ENCODE measurements at regions not wholly inside any gene's neighbourhood (a gene's known extent, or its start where the extent isn't known, plus 50 kb on each side); places are given as distances from the start of the nearest gene placed in this dataset.
"Not testable (repeated sequence)": the region's sequence is repeated elsewhere in the genome, so short reads cannot be mapped to it uniquely, and the experiment has no call there.

DNA sequence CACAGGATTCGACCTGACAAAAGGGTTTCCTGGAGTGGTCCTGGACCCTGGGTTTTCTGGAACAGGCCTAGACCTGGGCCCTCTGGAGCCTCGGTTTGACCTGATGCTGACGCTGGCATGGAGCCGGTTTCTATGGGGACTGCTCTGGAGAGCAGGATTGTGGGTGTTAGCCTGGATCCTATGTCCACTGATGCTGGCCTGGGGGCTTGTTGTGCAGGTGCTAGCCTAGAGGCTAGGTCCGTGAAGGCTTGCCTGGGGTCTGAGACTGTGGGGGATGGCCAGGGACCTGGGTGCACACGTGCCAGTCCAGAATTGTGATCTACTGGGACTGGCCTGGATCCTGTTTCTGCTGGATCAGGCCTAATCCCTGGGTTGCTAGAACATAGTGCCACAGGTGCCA lies 173.1 kb downstream of the TMEM47 start:
- H3K9me3 Mint-ChIP-seq = no peaks in the 10 kb centered on the region
- ATAC-seq (no peak), DNase-seq (no peak)
- no peaks in the 10 kb centered on the region for H3K4me1 Mint-ChIP-seq
- H3K27me3 Mint-ChIP-seq = no peaks in the 10 kb centered on the region
- H3K4me3 Mint-ChIP-seq = no peak overlapping the region
- no peak overlapping the region for H3K27ac Mint-ChIP-seq

DNA sequence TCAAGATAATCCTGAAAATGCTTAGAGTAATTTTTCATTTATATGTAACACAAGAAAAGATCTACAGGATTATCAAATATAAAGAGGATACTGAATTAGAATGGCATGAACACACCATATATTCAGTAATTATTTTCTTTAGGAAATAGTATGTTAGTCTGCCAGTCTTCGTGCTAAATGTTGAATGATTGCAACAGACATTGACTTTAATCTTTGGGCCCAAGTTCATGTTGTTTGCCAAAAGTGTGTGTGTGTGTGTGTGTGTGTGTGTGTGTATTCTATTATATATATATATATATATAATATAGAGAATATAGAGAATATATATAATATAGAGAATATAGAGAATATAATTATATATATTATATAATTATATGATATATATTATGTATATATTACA lies 186.6 kb downstream of the TMEM47 start:
- Mint-ChIP-seq H3K27me3 (no peaks in the 10 kb centered on the region), H3K4me1 (no peaks in the 10 kb centered on the region), H3K4me3 (no peak overlapping the region), H3K9me3 (no peaks in the 10 kb centered on the region), H3K27ac (no peak overlapping the region)
- ATAC-seq (no peak), DNase-seq (no peak)

DNA sequence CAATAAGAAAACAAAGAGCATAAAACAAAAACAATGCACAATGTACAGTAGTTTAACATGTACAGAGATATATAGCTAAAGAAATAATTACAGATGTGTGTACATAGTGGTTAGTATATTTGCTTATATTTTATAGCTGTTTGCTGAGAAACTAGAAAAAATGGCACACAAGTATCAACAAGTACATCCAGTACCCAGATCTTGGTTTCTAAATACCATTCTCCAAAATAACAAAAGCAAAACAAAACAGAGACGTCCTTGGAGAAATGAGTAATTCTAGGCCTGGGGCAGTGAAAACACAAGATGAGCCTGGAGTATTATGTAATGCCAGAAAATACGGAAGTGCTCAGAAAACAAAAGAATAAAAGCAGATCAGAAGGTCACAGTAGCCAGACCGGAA lies 189.6 kb downstream of the TMEM47 start:
- no peak overlapping the region for H3K27ac Mint-ChIP-seq
- H3K9me3 Mint-ChIP-seq = no peaks in the 10 kb centered on the region
- H3K27me3 Mint-ChIP-seq = no peaks in the 10 kb centered on the region
- H3K4me3 Mint-ChIP-seq = no peak overlapping the region
- no peak for DNase-seq
- no peaks in the 10 kb centered on the region for H3K4me1 Mint-ChIP-seq
- ATAC-seq = no peak

DNA sequence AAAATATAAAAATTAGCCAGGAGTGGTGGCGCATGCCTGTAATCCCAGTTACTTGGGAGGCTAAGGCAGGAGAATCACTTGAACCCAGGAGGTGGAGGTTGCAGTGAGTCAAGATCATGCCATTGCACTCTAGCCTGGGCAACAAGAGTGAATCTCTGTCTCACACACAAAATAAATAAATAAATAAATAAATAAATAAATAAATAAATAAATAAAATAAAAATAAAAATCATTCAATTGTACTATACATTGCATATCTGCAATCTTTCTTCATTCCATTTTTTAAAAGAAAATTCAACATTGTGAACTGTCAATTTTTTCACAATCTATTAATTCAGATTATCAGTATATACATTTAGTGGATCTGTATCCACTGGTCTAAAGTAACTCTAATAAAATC lies 193.9 kb downstream of the TMEM47 start:
- DNase-seq, ATAC-seq, H3K9me3 Mint-ChIP-seq, H3K4me3 Mint-ChIP-seq, H3K27me3 Mint-ChIP-seq, H3K4me1 Mint-ChIP-seq, H3K27ac Mint-ChIP-seq: not testable (repeated sequence)

DNA sequence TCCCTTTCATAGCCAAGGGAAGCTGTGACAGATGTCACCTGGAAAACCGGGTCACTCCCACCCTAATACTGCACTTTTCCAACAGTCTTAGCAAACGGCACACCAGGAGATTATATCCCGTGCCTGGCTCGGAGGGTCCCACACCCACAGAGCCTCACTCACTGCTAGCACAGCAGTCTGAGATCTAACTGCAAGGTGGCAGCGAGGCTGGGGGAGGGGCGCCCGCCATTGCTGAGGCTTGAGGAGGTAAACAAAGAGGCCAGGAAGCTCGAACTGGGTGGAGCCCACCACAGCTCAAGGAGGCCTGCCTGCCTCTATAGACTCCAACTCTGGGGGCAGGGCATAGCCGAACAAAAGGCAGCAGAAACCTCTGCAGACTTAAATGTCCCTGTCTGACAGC lies 199.2 kb downstream of the TMEM47 start:
- DNase-seq = not testable (repeated sequence)

DNA sequence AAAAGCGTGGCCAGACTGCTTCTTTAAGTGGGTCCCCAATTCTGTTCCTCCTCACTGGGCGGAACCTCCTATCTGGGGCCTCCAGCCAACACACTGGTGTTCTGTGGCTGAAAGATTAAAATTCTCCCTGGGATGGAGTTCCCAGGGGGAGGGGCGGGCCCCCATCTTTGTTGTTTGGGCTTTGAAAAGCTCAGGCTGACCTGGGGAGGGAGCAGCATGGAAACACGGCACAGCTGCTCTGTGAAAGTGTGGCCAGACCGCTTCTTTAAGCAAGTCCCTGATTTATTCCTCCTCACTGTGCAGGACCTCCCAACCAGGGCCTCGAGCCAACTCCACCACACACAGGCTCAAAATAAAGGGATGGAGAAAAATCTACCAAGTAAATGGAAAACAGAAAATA lies 219.5 kb downstream of the TMEM47 start:
- Mint-ChIP-seq H3K4me1 (no peaks in the 10 kb centered on the region), H3K4me3 (no peak overlapping the region), H3K27ac (no peak overlapping the region), H3K9me3 (peaks cover 0 to 6% of the 10 kb centered on the region in 2 donors), H3K27me3 (no peaks in the 10 kb centered on the region)
- no peak for ATAC-seq
- no peak for DNase-seq

More for the DNA sequence above, 199.2 kb downstream of the TMEM47 start:
- not testable (repeated sequence) for H3K4me1 Mint-ChIP-seq, H3K27ac Mint-ChIP-seq, H3K4me3 Mint-ChIP-seq, H3K27me3 Mint-ChIP-seq, ATAC-seq, H3K9me3 Mint-ChIP-seq

DNA sequence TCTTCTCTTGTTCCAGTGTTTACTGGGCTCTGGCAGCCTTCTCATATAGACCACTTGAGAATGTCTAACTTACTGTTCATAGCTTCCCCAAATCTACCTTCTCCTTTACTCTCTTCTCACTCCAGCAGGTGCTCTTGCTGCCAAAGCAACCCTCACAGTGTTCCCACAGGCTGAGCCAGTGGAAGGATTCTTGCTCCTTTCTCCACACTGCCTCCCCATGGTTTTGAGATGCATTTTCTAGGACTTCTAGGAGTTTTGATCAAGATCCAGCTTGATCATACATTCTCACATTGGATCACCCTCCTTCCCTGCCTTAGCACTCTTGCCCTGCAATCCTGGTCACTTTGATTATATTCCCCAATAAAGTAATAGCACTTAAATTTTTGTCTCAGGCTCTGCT lies 230.8 kb downstream of the TMEM47 start:
- Mint-ChIP-seq H3K27ac (no peak overlapping the region), H3K4me1 (no peaks in the 10 kb centered on the region), H3K9me3 (peaks cover 0 to 9% of the 10 kb centered on the region in 2 donors), H3K4me3 (no peak overlapping the region), H3K27me3 (no peaks in the 10 kb centered on the region)
- DNase-seq = no peak
- no peak for ATAC-seq

DNA sequence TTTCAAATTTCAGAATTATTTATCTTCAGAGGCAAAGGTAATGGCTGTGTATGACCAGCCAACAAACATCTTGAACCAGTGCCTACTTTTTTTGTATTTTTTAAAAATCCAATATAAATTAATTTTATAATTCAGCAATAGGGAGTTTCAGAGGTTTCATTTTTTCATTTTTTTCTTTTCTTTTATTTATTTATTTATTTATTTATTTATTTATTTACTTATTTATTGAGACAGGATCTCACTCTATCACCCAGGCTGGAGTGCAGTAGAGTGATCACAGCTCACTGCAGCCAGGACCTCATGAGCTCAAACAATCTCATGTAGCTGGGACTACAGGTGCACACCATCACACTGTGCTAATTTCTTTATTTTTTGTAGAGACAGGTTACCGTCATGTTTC lies 250.5 kb downstream of the TMEM47 start:
- no peaks in the 10 kb centered on the region for H3K27me3 Mint-ChIP-seq
- no peak overlapping the region for H3K27ac Mint-ChIP-seq
- no peak for DNase-seq
- no peak overlapping the region for H3K4me3 Mint-ChIP-seq
- H3K9me3 Mint-ChIP-seq = peaks cover 0 to 12% of the 10 kb centered on the region in 2 donors
- ATAC-seq = no peak
- H3K4me1 Mint-ChIP-seq = no peaks in the 10 kb centered on the region

DNA sequence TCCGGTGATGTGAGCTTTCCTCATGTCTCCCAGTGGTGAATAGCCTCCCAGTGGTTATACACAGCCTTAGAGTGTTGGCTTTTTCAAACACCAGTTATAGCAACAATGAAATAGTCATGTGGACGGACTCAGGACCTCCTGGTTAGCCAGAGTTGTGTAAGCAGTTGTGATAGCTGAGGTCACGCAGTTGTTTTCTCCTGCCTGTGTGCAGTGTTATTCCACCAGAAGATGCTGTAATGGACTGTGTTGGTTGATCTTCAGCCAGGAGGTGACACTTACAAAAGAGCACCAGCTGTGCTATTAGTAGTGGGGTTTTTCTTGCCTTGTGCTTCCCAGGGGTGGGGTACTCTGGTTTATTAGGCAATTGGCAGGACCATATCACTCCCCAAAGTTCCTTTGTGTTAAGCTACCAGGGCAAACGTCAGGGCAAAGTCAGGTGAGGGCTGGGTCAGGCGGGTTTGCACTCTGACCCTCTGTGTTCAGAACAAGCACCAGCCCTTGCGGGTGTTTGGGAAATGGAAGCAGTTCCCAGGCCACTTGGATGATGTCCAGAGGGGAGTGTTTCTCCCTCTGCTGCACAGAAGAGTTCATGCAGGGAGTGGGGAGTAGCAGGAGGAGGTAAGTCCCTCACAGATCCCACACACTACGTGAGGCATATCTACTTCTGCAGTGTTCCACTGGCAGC lies 252.6 kb downstream of the TMEM47 start:
- no peak for ATAC-seq
- no peak overlapping the region for H3K27ac Mint-ChIP-seq
- no peak overlapping the region for H3K4me3 Mint-ChIP-seq
- no peaks in the 10 kb centered on the region for H3K4me1 Mint-ChIP-seq
- H3K9me3 Mint-ChIP-seq = peaks cover 0 to 11% of the 10 kb centered on the region in 2 donors
- DNase-seq = no peak
- no peaks in the 10 kb centered on the region for H3K27me3 Mint-ChIP-seq

DNA sequence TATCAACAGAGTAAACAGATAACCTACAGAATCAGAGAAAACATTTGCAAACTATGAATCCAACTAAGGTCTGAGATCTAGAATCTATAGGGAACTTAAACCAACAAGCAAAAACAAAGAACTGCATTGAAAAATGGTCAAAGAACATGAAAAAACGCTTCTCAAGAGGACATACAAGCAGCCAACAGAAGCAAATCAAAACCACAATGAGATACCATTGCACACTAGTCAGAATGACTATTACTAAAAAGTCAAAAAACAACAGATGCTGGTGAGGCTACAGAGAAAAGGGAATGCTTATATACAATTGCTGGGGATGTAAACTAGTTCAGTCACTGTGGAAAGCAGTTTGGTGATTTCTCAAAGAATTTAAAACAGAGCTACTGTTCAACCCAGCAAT lies 255.7 kb downstream of the TMEM47 start:
- Mint-ChIP-seq H3K9me3 (peaks cover 3 to 8% of the 10 kb centered on the region in 2 donors), H3K4me3 (no peak overlapping the region), H3K4me1 (no peaks in the 10 kb centered on the region), H3K27ac (no peak overlapping the region), H3K27me3 (no peaks in the 10 kb centered on the region)
- DNase-seq = no peak
- ATAC-seq = no peak

DNA sequence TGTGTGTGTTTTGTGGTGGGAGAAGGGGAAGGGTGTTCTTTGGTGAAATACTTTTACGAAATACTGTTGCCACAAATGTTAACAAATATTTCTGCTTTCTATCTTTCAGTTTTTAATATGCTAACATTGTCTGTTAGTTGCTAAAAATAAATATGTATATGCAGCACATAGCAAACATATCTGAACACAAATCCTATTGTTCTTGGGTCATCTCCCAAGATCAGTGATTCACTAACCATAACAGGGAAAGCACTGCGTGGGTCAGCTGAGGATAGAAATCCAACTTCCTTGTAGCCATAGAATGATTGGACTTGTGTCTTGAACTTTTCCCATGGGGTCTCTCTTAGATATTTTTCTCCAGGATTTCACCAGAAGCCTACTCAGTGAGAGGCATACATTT lies 250.3 kb upstream of the FAM47A start:
- ATAC-seq (no peak), DNase-seq (no peak)
- Mint-ChIP-seq H3K27me3 (no peaks in the 10 kb centered on the region), H3K4me3 (no peak overlapping the region), H3K27ac (no peak overlapping the region), H3K4me1 (no peaks in the 10 kb centered on the region), H3K9me3 (no peaks in the 10 kb centered on the region)

DNA sequence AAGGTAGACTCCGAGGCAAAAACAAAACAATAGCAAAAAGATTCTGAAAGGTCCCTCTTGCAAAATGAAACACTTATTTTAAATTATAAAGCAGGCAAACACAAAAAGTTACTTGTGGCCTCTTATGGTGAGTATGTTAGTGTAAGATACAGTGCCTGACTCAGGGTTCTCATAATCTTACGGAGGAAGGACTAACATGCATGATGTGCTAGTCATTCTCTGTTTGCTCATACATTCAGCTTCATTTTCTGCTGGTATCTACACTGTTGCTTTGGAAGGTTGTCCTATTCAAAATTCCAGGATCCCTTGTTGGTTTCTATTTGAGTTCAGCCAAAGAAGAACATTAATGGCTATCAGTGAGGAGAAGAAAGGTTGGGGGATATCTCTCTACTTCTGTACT lies 249.1 kb upstream of the FAM47A start:
- no peak overlapping the region for H3K4me3 Mint-ChIP-seq
- ATAC-seq (no peak), DNase-seq (no peak)
- no peaks in the 10 kb centered on the region for H3K9me3 Mint-ChIP-seq
- H3K4me1 Mint-ChIP-seq = no peaks in the 10 kb centered on the region
- no peak overlapping the region for H3K27ac Mint-ChIP-seq
- H3K27me3 Mint-ChIP-seq = no peaks in the 10 kb centered on the region

DNA sequence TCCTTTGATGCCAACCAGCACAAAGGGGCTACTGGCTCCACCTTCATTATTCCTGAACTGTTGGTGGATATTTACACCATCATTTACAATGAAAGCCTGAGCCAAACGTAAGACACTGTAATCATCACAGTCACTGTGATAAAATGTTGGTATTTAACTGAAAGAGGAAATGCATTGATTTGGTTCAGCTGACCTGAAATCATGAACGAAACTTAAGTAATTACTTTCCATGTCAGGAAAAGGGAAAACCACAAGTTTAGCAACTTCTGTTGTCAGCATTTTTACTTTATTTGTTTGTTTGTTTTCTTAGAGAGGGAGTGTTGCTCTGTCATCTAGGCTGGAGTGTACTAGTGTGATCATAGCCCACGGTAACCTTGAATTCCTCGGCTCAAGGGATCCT lies 247.8 kb upstream of the FAM47A start:
- no peak overlapping the region for H3K27ac Mint-ChIP-seq
- no peak for DNase-seq
- no peaks in the 10 kb centered on the region for H3K27me3 Mint-ChIP-seq
- no peak overlapping the region for H3K4me3 Mint-ChIP-seq
- no peaks in the 10 kb centered on the region for H3K4me1 Mint-ChIP-seq
- no peak for ATAC-seq
- H3K9me3 Mint-ChIP-seq = no peaks in the 10 kb centered on the region

DNA sequence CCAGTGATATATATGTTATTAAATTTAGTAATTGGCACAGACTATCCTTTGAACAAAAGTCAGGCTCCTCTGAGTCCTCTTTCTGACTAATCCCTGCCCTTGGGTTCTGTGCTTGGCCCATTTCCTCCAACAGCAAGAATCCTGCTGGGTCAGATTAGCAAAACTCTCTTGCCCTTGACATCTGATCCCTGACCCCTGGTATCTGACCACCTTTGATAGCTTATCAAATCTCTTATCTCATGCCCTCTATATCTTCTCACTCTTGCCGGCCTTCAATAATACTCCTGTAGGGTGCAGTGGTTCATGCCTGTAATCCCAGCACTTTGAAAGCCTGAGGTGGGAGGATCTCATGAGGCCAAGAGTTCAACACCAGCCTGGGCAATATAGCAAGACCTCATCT lies 245.5 kb upstream of the FAM47A start:
- Mint-ChIP-seq H3K27ac (no peak overlapping the region), H3K4me3 (no peak overlapping the region), H3K9me3 (no peaks in the 10 kb centered on the region), H3K4me1 (no peaks in the 10 kb centered on the region), H3K27me3 (no peaks in the 10 kb centered on the region)
- ATAC-seq (no peak), DNase-seq (no peak)

DNA sequence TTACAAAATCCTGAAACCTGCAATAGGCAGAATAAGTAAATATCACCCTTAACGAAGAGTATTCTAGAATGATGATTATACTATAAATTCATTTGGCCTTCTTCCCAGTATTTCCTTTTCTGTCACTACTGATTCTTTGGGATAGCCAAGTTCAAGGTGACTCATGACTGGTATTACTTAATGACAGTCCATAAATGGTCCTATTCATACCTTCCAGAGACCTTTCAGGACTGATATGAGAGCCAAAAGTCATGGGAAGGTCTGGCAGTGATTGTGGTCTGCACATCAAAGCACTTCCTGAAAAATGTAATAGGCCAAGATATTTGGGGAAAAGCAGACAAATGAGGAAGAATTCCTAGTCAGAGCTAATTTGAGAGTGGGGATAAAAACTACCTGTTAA lies 239.6 kb upstream of the FAM47A start:
- DNase-seq (no peak), ATAC-seq (no peak)
- no peaks in the 10 kb centered on the region for H3K4me1 Mint-ChIP-seq
- no peaks in the 10 kb centered on the region for H3K9me3 Mint-ChIP-seq
- no peak overlapping the region for H3K4me3 Mint-ChIP-seq
- H3K27me3 Mint-ChIP-seq = no peaks in the 10 kb centered on the region
- no peak overlapping the region for H3K27ac Mint-ChIP-seq

DNA sequence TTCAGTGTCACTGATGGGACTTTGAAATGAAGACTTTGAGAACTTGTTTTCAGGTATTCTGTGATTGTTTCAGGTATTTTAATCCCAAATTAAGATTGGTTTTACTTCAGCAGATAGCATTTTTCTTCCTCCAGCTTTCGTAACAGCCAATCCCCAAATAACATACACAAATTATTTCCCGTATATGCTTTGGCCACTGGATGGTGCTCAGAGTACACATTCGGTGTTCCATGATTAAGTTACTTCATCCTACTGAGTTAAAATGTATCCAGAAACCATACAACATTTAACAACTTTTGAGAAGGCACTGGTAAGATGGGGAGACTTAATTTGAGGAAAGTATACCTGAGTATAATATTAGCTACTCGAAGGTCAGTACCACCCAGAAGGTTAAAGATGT lies 233.4 kb upstream of the FAM47A start:
- no peaks in the 10 kb centered on the region for H3K9me3 Mint-ChIP-seq
- no peak for ATAC-seq
- no peak overlapping the region for H3K4me3 Mint-ChIP-seq
- no peak for DNase-seq
- no peaks in the 10 kb centered on the region for H3K4me1 Mint-ChIP-seq
- H3K27me3 Mint-ChIP-seq = no peaks in the 10 kb centered on the region
- H3K27ac Mint-ChIP-seq = no peak overlapping the region

DNA sequence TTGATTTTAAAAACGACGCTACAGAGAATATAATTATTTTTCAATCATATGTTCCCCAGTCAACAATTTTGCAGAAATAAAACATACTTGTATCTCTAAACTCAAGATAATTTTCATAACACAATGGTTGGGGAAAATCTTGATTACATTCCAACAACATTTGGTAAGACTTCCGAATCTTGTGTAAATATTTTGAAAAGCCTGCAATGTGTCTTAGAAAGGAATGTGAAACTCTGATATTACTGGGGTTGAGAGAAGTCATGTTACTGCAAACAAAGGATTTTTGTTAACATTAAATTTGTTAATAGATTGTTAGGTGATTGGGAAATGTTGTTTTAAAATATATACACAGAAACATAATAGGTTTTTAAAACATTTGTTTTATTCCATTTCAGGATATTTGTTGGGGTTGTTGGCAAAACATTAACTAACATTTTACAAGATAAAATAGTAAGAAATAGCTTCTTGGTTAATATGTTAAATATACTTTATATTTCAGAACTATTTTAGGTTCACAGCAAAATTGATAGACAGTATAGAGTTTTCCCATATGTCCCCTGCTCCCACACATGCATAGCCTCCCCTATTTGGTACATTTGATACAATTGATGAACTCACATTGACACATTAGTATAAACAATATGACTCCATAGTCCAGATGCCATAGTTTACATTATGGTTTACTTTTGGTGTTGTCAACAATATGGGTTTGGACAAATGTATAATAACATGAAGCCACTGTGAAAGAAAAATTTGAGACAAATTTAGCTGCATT lies 218.6 kb upstream of the FAM47A start:
- Mint-ChIP-seq H3K4me1 (no peaks in the 10 kb centered on the region), H3K9me3 (no peaks in the 10 kb centered on the region), H3K4me3 (no peak overlapping the region), H3K27me3 (no peaks in the 10 kb centered on the region), H3K27ac (no peak overlapping the region)
- DNase-seq = no peak
- no peak for ATAC-seq
